Astrocyte (in vitro differentiated cells and primary cell): ENCODE measurements at regions not wholly inside any gene's neighbourhood (a gene's known extent, or its start where the extent isn't known, plus 50 kb on each side); places are given as distances from the start of the nearest gene placed in this dataset.

Source experiments
- EZH2 ChIP-seq: IDR thresholded peaks from 2 replicates; pipeline ENCODE4 v1.6.1; 2012; ENCODE audit warnings: mild to moderate bottlenecking, low read length, inconsistent platforms; ENCODE audit not compliant: insufficient read depth
- TF ChIP-seq, protein P1 (sequence below): IDR thresholded peaks from 2 replicates; pipeline ENCODE4 v1.5.1; 2011; ENCODE audit warnings: low read depth, mild to moderate bottlenecking, inconsistent platforms, low read length, moderate library complexity; ENCODE audit not compliant: insufficient read depth

DNA sequence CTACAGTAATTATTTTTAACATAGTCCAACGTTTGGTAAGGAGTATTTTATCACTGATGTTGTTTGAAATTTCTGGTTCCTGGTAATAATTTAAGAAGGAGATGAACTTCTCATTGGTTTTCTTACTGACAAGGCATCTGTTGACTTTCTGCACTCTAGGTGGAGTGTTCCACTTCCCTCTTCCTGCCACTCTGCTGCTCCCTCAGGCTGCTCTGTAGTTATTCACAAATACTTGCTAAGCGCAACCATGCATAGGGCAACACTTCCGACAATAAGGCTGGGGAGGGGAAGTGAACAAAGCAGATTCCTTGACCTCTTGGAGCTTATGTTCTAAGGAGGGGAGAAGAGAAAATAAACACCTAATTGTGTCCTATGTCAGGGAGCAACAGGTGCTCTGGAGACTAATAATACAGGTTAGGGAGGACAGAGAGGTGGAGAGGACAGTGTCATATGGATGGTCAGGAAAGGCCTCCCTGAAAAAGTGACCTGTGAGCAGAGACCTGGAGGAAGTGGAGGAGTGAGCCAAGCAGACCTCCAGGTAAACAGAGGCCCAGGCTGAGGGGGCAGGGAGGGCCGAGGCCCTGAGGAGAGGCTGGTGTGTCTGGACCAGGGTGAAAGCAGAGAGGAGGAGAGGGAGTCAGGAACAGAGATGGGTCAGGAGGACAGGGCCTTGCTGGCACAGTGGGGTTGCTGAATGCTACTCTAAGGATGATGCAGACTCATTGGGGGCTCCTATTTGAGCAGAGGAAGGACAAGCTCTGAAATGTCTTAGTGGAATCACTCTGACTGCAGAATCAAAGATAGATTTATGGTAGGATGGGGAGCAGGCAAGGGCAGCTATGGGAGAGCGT lies 134.8 kb upstream of the SLC24A3 start:
- TF ChIP-seq, protein P1, sequence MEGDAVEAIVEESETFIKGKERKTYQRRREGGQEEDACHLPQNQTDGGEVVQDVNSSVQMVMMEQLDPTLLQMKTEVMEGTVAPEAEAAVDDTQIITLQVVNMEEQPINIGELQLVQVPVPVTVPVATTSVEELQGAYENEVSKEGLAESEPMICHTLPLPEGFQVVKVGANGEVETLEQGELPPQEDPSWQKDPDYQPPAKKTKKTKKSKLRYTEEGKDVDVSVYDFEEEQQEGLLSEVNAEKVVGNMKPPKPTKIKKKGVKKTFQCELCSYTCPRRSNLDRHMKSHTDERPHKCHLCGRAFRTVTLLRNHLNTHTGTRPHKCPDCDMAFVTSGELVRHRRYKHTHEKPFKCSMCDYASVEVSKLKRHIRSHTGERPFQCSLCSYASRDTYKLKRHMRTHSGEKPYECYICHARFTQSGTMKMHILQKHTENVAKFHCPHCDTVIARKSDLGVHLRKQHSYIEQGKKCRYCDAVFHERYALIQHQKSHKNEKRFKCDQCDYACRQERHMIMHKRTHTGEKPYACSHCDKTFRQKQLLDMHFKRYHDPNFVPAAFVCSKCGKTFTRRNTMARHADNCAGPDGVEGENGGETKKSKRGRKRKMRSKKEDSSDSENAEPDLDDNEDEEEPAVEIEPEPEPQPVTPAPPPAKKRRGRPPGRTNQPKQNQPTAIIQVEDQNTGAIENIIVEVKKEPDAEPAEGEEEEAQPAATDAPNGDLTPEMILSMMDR: no peak
- no peak for TF ChIP-seq EZH2
